CD14-positive monocyte (primary cell): ENCODE measurements at regions not wholly inside any gene's neighbourhood (a gene's known extent, or its start where the extent isn't known, plus 50 kb on each side); places are given as distances from the start of the nearest gene placed in this dataset.

ENCODE experiments used
- DNase-seq, 3 donors: peaks; one replicate each; pipeline ENCODE4 v3.0.0-alpha.2; 2011 to 2022
- H2AFZ ChIP-seq: 2 replicates; pipeline ENCODE4 v1.6.0; 2012; ENCODE audit warnings: mild to moderate bottlenecking, low read depth, low read length, inconsistent platforms; ENCODE audit not compliant: insufficient read depth, poor library complexity, severe bottlenecking
- H3K27ac ChIP-seq, 2 donors: 1 replicate in 1 of 2; 2 replicates in 1 of 2; pipeline ENCODE4 v1.5.1; 2012 to 2013; ENCODE audit warnings: low read length in 2 of 2, control low read depth in 1 of 2, inconsistent platforms in 1 of 2, low read depth in 1 of 2, mild to moderate bottlenecking in 1 of 2
- H3K27me3 ChIP-seq, 2 donors: one replicate each; pipeline versions ENCODE4 v1.6.0 to v1.6.1; 2011 to 2013; ENCODE audit warnings: low read length in 2 of 2; ENCODE audit not compliant: control insufficient read depth in 2 of 2, insufficient read depth in 2 of 2
- H3K36me3 ChIP-seq, 2 donors: replicated peaks in 1 of 2; 1 replicate in 1 of 2; 2 replicates in 1 of 2; pipeline versions ENCODE4 v1.5.1 to v1.6.1; 2012 to 2013; ENCODE audit warnings: low read length in 2 of 2, control low read depth in 1 of 2, inconsistent platforms in 1 of 2, mild to moderate bottlenecking in 1 of 2; ENCODE audit not compliant: insufficient read depth in 2 of 2, control insufficient read depth in 1 of 2
- H3K4me1 ChIP-seq, 2 donors: 1 replicate in 1 of 2; 2 replicates in 1 of 2; pipeline versions ENCODE4 v1.5.1 to v1.6.1; 2012 to 2013; ENCODE audit warnings: low read length in 2 of 2, control low read depth in 1 of 2, inconsistent platforms in 1 of 2, mild to moderate bottlenecking in 1 of 2, moderate library complexity in 1 of 2; ENCODE audit not compliant: insufficient read depth in 2 of 2, control insufficient read depth in 1 of 2
- H3K4me2 ChIP-seq: replicated peaks from 2 replicates; pipeline ENCODE3; 2012; ENCODE audit warnings: low read length, moderate library complexity, mild to moderate bottlenecking; ENCODE audit not compliant: poor library complexity, severe bottlenecking; ENCODE audit errors: extremely low read depth
- H3K4me3 ChIP-seq, 3 experiments: fragments of 200-600 bp in 1 of 3; sonication (generic) in 1 of 3; replicated peaks in 1 of 3; 1 replicate in 2 of 3; 2 replicates in 1 of 3; pipeline ENCODE4 v1.5.1; 2011 to 2013; ENCODE audit warnings: low read length in 3 of 3, mild to moderate bottlenecking in 3 of 3, control low read depth in 2 of 3, low read depth in 2 of 3, inconsistent platforms in 1 of 3, moderate library complexity in 1 of 3
- H3K79me2 ChIP-seq: 2 replicates; pipeline ENCODE4 v1.6.0; 2012; ENCODE audit warnings: mild to moderate bottlenecking, control low read depth, inconsistent platforms, low read length, moderate library complexity; ENCODE audit not compliant: insufficient read depth
- H3K9ac ChIP-seq: 2 replicates; pipeline ENCODE4 v1.6.0; 2017; ENCODE audit warnings: low read length, mild to moderate bottlenecking; ENCODE audit not compliant: insufficient read depth, poor library complexity, severe bottlenecking
- H3K9me3 ChIP-seq, 2 donors: replicated peaks in 1 of 2; 1 replicate in 1 of 2; 2 replicates in 1 of 2; pipeline versions ENCODE4 v1.5.1 to v1.6.1; 2012 to 2013; ENCODE audit warnings: low read length in 2 of 2, control low read depth in 1 of 2; ENCODE audit not compliant: control insufficient read depth in 1 of 2, insufficient read depth in 1 of 2
- H4K20me1 ChIP-seq: 2 replicates; pipeline ENCODE4 v1.6.0; 2012; ENCODE audit warnings: mild to moderate bottlenecking, low read length, control low read depth, moderate library complexity; ENCODE audit not compliant: insufficient read depth
- H3K27ac Mint-ChIP-seq, 7 donors: one replicate each; pipeline ENCODE4 v1.8.0; 2020; ENCODE audit warnings: mild to moderate bottlenecking in 7 of 7, mixed read lengths in 7 of 7, moderate library complexity in 6 of 7, inconsistent platforms in 2 of 7
- H3K27me3 Mint-ChIP-seq, 3 donors: one replicate each; pipeline ENCODE4 v1.8.0; 2021 to 2022; ENCODE audit warnings: low read depth in 3 of 3, mild to moderate bottlenecking in 3 of 3, mixed read lengths in 3 of 3, moderate library complexity in 3 of 3, inconsistent platforms in 1 of 3
- H3K36me3 Mint-ChIP-seq, 2 donors: one replicate each; pipeline ENCODE4 v1.8.0; 2020; ENCODE audit warnings: mixed read lengths in 2 of 2, inconsistent platforms in 1 of 2, mild to moderate bottlenecking in 1 of 2
- H3K4me1 Mint-ChIP-seq: one replicate; pipeline ENCODE4 v1.8.0; 2020; ENCODE audit warnings: mild to moderate bottlenecking, mixed read lengths
- H3K4me3 Mint-ChIP-seq, 2 donors: one replicate each; pipeline ENCODE4 v1.8.0; 2020; ENCODE audit warnings: mild to moderate bottlenecking in 2 of 2, mixed read lengths in 2 of 2, moderate library complexity in 1 of 2
- H3K9me3 Mint-ChIP-seq, 7 donors: one replicate each; pipeline ENCODE4 v1.8.0; 2020 to 2022; ENCODE audit warnings: mixed read lengths in 7 of 7, mild to moderate bottlenecking in 6 of 7, moderate library complexity in 6 of 7, inconsistent platforms in 2 of 7
- WGBS: methylation state at CpG from one replicate; pipeline ENCODE4 v1.1.5; 2013; ENCODE audit warnings: missing lambda C conversion rate; ENCODE audit not compliant: insufficient coverage; 5-methylcytosine and 5-hydroxymethylcytosine counted together
- intact Hi-C, 2 donors: fragments of 100-400 bp; cut with micrococcal nuclease; formaldehyde crosslinking; loops; one replicate each; pipeline versions ENCODE4 v1.15.0 to v1.15.1; 2023
- TF ChIP-seq, protein P1 (sequence below): fragments of 200-600 bp; IDR thresholded peaks from one replicate; pipeline ENCODE4 v1.8.0; 2022; ENCODE audit warnings: antibody characterized with exemption, mild to moderate bottlenecking

- Mint-ChIP-seq H3K4me1 (no peaks in the 10 kb centered on the region), H3K27me3 (peaks cover 0 to 6% (median 3%) of the 10 kb centered on the region in 3 donors), H3K27ac (peak overlapping the region in 1 of 7 donors; percentile 12), H3K36me3 (no peaks in the 10 kb centered on the region), H3K9me3 (peaks cover 2 to 21% (median 7%) of the 10 kb centered on the region in 7 donors), H3K4me3 (no peak overlapping the region)
- Histone ChIP-seq H3K27me3 (peaks cover 0 to 3% of the 10 kb centered on the region in 2 donors), H3K27ac (no peak overlapping the region), H3K4me3 (no peak overlapping the region), H4K20me1 (no peaks in the 10 kb centered on the region), H2AFZ (no peak overlapping the region), H3K9ac (no peak overlapping the region), H3K79me2 (no peaks in the 10 kb centered on the region), H3K9me3 (no peaks in the 10 kb centered on the region), H3K36me3 (no peaks in the 10 kb centered on the region), H3K4me1 (no peaks in the 10 kb centered on the region), H3K4me2 (no peak overlapping the region)
- TF ChIP-seq, protein P1, sequence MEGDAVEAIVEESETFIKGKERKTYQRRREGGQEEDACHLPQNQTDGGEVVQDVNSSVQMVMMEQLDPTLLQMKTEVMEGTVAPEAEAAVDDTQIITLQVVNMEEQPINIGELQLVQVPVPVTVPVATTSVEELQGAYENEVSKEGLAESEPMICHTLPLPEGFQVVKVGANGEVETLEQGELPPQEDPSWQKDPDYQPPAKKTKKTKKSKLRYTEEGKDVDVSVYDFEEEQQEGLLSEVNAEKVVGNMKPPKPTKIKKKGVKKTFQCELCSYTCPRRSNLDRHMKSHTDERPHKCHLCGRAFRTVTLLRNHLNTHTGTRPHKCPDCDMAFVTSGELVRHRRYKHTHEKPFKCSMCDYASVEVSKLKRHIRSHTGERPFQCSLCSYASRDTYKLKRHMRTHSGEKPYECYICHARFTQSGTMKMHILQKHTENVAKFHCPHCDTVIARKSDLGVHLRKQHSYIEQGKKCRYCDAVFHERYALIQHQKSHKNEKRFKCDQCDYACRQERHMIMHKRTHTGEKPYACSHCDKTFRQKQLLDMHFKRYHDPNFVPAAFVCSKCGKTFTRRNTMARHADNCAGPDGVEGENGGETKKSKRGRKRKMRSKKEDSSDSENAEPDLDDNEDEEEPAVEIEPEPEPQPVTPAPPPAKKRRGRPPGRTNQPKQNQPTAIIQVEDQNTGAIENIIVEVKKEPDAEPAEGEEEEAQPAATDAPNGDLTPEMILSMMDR, result no peak
- DNase-seq, result no peak
- intact Hi-C loops, result no loop called here
- WGBS, result 96% methylated on average over 3 of the region's 4 CpGs
These were observed 412.1 kb downstream of the IRS1 start for GRCh38 chr2:226387499-226387942.

GRCh38 chr2:226383461-226383860, 416.2 kb downstream of the IRS1 start:
- Histone ChIP-seq H3K9me3 (no peaks in the 10 kb centered on the region), H3K4me2 (no peak overlapping the region), H3K9ac (no peak overlapping the region), H2AFZ (no peak overlapping the region), H3K4me1 (no peaks in the 10 kb centered on the region), H4K20me1 (no peaks in the 10 kb centered on the region), H3K79me2 (no peaks in the 10 kb centered on the region), H3K27me3 (peaks cover 2 to 3% of the 10 kb centered on the region in 2 donors), H3K36me3 (no peaks in the 10 kb centered on the region), H3K4me3 (no peak overlapping the region), H3K27ac (no peak overlapping the region)
- peak overlapping the region in 1 of 2 donors; percentile 33 for H3K4me3 Mint-ChIP-seq
- H3K9me3 Mint-ChIP-seq, result peaks cover 0 to 11% (median 4%) of the 10 kb centered on the region in 7 donors
- no peak for DNase-seq
- H3K36me3 Mint-ChIP-seq, result no peaks in the 10 kb centered on the region
- peaks cover 0 to 8% (median 4%) of the 10 kb centered on the region in 3 donors for H3K27me3 Mint-ChIP-seq
- TF ChIP-seq, protein P1, result no peak
- intact Hi-C loops, result no loop called here
- H3K27ac Mint-ChIP-seq, result peak overlapping the region in 1 of 7 donors; percentile 73
- H3K4me1 Mint-ChIP-seq, result no peaks in the 10 kb centered on the region
